ENCODE measurements at regions not wholly inside any gene's neighbourhood (a gene's known extent, or its start where the extent isn't known, plus 50 kb on each side); places are given as distances from the start of the nearest gene placed in this dataset.

DNA sequence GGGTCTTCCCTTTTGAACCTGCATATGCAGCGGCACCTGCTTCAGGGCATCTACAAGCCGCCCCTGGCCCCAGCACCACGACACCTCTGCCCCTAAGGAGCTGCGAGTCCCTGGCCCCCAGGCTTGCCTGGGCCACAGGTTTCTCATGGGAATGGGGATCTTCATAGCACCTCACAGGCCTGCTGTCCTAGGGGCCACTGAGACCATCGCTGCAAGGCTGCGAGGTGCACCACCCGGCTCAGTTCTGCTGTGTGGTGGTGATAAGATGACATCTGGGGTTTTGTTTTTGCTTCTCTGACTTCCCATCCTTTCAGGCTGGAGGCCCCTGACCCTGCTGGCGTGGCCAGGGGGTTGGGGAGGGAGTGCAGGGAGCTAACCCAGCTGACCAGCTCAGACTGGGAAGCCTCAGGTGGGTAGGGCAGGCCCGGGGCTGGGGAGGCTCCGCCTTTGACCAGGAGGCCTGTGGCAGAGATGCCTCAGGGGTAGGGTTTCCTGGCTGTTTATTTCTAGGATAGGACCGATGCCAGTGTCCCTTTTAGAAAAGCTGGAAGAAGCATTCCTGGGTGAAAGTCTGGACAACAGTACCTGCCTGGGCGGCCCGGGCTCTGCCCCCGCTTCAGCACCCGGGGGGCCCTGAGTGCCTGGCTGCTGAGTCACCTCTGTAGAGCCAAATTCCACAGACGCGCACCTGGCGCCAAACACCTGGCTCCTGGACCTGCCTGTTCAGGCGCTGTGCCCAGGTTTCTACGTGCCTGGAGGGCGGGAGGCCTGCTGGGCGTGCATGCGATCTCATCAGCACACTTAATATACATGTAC, 264.7 kb downstream of the DLL1 start:
- DNase-seq: peak; percentile 6

DNA sequence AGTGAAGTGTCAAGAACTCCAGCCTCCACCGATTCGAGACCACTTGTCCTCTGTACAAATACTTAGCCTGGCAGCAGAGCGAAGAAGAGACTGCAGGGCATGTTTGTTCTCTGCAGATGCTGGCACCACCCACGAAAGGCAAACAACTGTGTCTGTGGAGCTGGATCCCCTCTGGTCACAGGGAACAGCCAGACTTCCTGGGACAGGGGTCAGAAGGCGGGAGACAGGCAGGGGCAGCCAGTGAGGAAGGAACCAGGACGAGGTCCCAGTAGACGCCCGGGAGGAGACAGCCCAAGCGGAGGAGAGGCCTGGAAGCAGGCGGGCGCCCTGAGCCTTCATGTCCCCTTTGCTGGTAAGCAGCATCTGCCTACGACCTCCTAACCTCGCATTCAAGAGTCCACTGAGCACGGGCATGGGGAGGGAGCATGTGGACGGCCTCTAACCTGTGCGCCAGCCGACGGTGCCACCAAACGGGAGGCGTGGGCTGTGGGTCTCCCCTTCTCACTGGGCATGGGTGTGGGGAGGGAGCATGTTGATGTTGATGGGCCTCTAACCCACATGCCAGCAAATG, 265.5 kb downstream of the DLL1 start:
- DNase-seq: no peak

DNA sequence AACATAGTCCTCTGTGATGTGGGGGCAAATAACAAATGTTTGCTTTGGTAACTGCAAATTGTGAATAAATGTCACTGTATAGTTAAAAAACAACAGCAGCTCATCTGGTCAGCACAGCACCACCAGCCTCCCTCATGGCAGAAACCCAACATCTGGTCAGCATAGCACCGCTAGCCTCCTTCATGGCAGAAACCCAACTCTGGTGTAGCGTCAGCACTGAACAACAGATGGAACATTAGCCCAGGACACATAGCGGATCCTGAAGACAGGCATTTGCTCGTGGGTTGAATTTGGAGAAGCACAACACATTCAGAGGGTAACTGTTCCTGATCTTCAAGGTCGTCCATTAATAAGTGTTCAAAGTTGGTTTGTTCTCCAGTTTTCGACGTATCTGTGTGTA, 265.9 kb downstream of the DLL1 start:
- no peak for DNase-seq

DNA sequence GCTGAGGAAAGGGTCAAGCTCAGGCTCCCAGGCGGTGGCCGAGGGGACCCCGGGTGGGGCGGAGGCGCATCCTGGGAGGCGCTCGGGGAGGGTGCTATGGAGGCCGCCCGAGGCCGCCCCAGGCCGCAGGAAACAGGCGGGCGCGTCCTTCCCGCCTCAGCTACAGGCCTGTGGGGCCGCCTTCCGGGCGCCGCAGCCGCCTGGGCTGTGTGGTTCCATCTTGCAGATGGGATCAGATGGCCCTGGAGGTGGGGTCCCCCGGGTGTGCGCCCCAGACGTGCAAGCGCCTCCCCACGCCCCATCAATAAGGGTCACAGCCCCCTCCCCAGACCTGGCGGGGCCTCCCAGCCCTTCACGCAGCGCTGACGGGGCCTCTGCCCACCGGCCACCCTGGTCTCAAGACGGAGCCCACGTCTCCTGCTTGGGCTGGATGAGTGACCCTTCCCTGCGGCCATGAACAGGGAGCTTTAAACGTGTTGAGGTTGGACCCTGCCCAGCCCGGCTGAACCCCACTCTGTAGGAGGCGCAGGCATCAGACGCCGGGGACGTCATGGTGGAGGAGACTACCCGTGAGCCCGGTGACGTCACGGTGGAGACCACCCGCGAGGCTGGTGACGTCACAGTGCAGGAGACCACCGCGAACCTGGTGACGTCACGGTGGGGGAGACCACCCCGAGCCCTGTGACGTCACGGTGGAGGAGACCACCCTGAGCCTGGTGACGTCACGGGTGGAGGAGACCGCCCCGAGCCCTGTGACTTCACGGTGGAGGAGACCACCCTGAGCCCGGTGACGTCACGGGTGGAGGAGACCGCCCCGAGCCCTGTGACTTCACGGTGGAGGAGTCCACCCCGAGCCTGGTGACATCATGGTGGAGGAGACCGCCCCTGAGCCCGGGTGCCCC, 267.0 kb downstream of the DLL1 start:
- DNase-seq: no peak

DNA sequence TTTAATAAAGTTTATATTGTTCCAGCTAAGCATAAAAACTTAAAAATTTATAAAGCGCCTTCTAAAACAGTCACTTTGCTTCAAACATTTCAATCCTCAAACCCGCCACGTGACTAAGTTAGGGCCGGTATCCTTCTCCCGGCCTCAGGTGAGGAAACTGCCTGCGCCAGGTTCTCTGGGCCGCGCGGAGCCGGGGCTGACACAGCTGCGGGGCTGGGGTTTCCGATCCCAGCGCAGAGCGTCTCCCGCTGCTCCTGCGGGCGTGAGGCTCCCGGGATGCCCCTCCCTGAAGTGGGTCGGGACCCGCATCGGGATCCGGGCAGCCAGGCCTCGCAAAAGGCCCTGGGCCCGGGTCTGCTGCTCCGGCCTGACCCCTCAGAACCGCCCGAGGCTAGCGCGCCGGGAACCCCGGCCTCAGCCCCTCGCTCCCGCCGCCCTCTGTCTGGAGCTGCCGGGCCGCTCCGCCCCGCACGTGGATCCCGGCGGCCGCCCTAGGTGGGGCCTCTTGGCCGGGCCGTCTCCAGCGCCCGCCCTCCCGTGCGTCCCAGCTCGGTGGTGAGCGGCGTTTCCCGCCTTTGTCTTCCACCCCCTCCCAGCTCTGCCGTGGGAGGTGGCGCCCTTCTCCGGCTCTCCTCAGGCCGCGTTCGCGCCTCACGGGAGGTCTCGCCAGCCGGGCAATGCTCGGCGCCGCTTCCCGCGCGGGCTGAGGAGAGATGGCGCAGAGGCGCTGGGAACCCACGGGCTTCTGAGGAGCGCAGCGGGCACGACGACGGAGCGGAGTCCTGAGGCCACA, 267.9 kb downstream of the DLL1 start:
- DNase-seq: no peak

DNA sequence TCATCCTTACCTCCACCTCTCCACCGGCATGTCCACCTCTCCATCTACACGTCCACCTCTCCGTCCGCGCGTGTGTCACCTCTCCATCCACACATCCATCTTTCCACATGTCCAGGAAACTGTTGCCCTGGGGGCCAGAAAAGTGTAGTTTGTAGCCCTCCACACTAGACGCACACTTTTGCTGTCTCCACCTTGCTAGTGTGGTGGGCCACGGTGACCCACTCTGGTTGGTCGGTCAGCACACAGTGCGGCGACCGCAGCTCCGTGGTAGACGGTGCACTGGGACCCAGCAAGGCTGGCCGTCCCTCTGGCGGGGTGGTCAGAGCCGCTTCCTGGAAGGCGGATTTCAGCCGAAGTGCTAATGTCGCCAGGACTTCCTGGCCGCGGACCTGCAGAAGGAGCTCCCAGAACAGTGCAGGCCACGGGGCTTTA, 268.6 kb downstream of the DLL1 start:
- DNase-seq: no peak

DNA sequence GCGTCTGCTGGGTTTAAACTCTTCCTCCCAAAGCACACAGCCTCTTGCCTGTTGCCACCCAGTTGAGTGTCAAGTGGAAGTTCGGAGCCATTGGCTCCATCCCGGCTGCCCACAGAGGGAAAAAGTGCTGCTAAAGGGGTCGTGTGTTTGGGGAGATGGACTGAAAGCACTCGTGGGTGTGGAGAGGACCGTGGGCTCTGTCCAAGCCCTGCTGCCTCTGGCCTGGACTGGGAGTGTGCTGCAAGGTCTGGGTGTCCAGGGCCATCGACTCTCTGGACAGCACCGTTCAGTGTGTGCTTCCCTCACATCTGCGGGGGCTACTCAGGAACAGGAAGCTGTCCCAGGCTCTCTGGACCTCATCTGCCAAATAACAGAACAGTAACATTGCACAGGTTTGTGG, 269.3 kb downstream of the DLL1 start:
- DNase-seq: no peak

DNA sequence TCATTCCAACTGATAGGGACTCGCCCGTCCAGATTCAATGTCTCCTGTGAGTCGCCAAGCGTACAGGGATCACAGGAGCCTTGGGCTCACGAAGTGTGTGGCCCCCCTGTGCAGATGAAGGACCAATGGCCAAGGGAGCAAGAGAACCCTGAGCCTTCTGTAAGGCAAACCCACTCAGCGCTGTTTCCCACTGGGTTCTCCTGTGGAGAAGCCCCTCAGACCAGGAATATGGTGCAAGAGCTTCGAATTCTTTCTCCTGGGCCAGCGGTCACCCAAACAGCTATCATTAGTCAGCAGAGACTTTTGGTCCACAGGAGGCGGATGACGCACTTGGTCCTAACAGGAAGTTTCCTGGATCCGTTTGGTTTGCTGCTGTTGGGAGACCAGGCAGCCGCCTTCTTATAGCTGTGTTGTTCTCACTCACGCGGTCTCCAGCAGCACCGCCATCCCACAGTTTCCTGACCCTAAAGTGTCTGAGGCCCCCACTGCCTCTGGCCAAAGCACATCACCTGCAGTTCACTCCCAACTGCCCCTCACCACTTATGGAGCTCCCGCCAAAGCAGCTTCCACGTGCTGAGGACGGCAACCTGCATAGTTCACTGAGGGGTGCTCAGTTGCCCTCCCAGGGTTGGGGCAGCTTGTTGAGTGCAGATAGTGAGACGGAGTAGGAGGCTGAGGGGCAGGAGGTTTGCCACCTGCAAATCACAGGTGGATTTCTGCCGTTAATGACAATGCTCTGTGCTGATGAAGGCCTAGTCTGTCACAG, 268.6 kb downstream of the ERMARD start:
- DNase-seq: no peak

DNA sequence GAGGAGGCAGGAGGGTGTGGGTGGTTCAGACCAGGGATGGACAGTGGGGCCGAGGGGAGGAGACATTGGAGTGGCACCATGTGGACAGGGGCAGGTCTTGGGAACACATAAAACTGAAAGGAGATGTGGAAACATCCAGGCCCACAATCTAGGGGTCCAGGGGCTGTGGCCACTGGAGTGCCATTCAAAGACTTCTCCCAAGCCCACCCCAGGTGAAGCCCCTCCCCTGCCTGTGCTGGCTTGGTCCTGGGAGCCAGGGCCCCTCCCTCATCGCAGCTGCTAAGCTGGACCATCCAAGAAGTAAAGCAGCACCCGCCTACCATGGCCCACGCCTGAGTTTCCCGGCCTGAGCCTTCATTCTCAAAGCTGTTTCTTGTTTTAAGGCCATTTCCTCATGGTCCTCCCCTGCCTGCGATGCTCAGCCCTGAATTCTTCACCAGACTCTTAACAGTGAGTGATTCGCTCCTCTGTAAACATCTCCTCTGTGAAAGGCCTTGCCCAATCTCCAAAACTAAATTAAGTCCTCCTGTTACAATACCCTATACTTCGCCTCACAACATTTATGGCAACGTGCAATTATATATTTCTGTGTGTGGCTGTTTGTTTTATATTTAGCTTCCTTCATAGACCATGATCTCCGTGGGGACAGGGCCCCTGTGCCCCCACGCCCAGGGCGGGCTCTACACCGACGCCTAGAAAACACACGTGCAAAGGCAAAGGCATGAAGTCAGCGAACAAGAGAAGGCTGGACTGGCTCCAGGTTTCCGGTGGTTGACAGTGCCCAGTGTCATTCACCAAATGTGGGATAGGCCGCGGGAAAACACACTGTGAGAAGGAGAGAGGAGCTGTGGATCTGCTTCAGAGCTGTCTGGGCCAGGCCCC, 267.8 kb downstream of the ERMARD start:
- DNase-seq: no peak

DNA sequence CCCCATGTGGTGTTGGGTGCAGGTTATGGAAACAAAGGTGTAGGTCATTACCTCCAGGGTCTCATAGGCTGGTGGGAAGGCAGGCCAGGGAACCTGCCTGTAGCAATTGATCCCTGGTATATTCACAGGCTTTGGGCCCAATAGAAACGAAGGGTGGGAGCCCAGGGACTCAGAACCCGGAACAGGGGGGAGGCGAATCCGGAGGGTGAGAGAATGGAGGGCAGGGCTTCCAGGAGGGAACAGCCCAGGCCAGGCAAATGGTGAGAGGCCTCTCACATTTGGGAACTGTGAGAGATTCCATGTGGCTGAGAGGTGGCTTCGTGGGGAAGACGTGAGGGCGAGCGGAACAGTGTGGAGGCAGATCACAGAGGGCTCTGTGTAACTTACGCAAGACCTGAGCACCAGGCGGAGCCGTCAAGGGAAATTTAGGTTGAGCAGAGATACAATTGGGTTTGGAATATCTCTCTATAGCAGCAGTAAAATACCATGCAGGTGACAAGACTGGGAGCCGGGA, 267.1 kb downstream of the ERMARD start:
- no peak for DNase-seq

DNA sequence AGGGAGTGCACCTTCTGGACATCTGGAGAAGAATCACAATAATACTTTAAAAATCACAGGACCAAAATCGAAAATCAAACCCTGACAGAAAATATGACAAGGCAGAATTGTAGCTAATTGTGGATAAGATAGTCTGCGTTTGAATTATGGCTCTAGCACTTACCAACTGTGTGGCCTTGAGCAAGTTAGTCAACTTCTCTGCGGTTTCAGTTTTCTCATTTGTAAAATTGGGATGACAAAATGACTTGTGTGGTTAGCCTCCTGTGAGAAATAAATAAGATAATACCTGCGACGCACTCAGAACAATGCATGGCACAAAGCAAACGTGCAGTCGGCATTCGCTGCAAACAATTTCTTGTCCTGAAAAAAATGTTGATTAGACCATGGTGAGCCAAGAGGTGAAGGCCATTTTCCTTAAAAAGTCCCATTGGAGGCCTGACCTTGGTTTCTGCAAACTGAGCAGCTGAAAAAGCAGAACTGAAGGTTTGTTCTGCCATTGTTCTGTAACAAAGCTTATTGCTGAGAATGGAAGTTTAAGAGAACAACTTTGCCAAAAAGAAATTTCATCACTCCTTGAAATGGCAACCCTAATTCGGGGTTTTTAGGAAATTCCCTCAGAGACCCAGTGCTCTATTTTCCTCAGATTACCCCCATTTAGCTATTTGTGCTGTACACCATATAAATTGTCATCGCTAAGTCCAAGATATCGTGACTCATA, 266.3 kb downstream of the ERMARD start:
- DNase-seq: no peak

DNA sequence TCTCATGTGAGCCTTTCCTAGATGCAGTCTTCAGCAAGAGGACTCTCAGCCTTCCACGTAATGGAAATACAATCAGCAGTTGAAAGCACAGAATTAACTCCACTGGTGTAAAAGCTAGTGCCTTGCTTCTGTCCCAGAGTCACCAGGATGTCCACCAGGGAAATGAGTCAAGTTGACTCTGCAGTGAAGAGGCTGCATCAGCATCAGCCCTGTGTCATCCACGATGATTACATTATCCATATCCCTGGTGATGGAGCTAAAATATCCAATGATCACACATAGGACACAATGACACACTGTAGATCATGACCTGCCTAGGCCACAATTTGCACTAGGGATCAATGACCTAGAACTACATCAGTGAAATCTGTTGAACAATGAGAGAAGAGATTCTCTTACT, 262.4 kb downstream of the ERMARD start:
- no peak for DNase-seq

DNA sequence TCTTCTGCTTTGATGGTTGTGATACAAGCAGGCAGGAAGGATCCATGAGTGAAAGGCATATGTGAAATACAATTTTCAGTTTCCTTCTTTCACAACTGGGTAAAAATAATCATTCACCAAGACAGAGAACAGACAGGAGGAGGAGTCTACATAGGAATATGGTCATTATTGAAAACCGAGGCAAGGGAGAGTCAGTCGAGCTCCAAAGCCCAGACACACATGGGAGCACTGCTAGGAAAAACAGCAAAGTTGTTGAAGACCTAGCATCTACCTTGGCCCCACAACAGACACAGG, 260.6 kb downstream of the ERMARD start:
- DNase-seq: no peak

DNA sequence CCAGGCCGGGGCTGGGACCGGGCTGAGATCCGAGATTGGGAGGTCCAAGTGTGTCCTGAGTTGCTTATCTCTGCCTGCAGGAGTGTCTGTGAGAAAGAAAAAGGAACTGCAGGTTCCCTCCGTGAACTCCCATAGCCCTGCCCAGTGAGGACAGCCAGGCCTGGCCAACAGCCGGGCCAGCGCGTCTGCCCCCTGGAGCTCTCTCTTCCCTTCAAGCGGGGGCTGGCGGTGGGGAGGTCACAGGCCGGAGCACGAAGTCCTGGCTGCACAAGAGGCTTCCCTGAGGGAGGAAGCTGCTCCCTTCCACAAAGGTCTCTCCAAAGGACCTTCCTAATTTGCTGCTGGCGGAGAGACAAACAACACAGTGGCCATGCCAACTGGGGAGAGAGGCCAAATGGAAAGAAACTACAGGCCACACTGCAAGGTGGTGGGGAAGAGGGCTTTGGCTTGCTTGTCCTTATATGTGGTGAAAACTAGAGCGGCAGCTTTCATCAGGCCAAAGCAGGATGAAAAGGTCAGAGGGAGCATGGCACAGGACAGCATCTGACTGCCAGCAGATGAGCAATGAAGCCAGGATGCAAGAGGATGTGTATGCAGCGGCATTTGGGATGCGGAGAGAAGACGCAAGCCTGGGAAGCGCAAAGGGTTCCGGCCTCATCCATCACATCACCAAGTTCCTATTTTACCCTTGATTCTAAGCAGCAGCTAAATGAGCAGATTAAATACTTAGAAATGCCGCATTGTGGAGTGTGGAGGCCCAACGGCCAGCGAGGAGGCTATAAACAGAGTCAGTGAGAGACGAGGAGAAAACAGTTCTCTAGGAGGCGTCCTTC, 260.0 kb downstream of the ERMARD start:
- DNase-seq: no peak

DNA sequence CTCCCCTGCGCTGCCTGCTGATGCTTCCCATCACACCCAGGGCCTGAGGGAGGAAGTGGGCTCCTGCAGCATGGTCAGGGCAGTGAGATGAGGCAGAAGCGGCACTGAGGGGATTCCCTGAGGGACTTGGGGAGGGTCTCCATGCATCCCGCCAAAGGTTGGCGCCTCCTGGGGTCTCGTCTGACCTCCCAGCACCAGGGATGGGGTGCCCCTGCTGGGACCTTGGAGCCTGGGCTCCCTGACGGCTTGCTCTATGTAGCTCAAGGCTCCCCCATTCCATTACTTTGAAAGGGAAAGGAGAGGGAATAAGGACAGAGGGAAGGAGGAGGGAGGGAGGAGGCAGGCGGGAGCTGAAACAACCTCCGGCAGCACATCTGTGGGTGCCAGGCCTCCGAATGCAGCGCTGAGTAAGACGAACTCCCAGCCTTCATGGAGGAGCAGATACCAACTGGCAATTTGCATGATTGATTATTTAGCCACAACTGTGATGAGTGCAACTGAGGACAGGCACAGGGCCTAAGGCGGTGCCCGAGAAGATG, 259.3 kb downstream of the ERMARD start:
- no peak for DNase-seq

DNA sequence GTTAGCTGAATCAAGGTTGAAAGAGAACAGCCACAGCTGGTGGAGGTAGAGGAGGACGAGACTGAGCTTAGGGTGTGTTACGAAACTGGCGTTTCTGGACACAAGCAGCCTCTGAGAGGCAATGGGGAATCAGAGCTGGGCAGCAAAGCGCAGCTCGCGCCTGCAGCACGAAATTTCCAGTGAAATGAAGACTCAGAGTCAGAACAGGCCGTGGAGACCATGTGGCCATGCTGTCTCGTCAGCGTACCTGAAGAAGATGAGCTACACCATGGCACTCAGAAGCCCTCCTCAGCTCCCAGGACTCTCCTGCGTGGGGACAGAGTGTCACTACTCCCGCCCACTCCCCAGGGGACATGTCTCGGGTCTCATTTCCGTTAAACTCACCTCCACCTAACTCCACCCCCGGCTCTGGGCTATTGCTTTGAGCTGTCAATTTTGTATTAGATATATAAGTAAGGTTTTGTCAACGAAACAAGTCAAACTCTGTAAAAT, 256.9 kb downstream of the ERMARD start:
- DNase-seq: no peak

DNA sequence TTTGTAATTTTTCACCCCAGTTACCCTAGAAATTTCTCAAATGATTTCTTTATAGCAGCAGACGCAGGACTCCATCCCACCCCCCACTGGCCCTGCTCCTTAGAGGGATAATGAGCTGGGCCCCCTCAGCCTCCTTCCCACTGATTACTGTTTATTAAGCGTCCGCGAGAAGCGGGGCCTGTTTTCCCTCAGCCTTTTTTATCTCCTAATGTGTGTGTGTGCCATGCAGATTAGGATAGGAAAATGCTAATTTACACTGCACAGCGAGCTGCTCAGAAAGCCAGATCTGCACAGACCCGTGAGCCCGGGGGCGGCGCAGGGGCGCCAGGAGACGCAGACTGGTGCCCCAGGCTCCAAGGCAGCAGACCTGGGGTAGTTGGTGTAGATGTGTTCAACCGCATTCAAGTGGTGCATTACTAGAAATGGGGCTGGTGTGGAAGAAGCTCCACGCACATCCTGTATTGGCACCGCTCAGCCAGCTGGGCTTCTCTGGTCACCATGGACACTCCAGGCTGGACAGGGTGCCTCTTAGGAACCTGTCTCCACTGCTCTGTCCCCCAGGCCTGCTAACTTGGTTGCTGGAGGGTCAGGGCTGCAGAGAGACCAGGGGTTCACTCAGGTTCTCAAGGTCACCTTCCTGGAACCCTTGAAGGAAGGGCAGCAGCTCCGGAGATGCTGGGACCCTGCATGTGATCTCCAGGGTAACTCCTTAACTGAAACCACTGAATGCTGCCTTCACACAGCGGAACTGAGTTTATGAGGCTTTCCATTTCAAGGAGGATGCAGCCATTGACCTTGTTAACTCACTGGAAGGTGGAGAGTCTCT, 256.3 kb downstream of the ERMARD start:
- DNase-seq: no peak

DNA sequence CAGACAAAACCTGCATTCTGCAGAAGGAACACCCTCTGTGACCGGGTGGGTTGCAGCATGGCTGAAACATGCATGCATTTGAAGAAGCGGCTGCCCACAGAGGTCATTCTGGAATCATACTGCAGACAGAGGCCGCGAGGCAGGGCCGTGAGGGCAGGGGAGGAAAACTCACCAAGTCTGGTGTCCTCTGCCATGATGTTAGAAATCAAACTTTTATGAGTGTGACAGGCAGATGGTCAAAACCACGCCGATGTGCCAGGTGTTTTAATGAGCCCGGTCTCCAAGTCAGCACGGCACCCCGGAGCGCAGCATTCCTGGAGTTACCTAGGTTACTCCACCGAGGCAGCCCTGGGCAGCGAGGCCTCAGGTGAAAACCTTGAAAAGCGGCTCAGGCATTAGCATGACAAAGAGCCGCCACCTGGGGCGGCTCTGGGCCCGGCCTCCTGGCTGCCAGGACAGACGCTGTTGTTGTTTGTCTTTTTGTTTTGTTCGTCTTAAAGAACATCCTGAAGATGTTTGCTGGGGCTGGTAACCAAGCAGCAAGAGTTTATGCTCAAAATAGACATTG, 255.6 kb downstream of the ERMARD start:
- no peak for DNase-seq
